IMR-90 (cell line): ENCODE measurements at regions not wholly inside any gene's neighbourhood (a gene's known extent, or its start where the extent isn't known, plus 50 kb on each side); places are given as distances from the start of the nearest gene placed in this dataset.

Source experiments
- ATAC-seq: fragments of 200-7000 bp; cut with Tn5 transposase; 2 replicates; pipeline ENCODE4 v1.9.1; 2020; ENCODE audit warnings: low read depth, mild to moderate bottlenecking, moderate library complexity
- BruUV-seq: library from RNA; stranded (reverse); fragments of 400-500 nt; replicated peaks from 2 replicates; lab custom pipeline; 2021; lab: Mats Ljungman, UMichigan
- CTCF ChIA-PET: fragments of 300-600 bp; formaldehyde crosslinking; extraction: SDS; loops from one replicate; lab custom pipeline; 2021; ENCODE audit warnings: antibody characterized with exemption; lab: Yijun Ruan, JAX
- POLR2A ChIA-PET: fragments of 300-600 bp; sonication (Branson Sonifier 250); formaldehyde crosslinking; loops from one replicate; lab custom pipeline; 2022; ENCODE audit warnings: antibody characterized with exemption; ENCODE audit not compliant: unreplicated experiment; lab: Charles Lee
- DNase-seq: peaks from one replicate; pipeline ENCODE4 v3.0.0; 2013
- H2AFZ ChIP-seq: replicated peaks from 2 replicates; pipeline ENCODE3; 2013; ENCODE audit warnings: low read length, mild to moderate bottlenecking; ENCODE audit not compliant: poor library complexity
- H2AK5ac ChIP-seq: 2 replicates; pipeline ENCODE4 v1.6.1; 2013; ENCODE audit warnings: low read depth, low read length, inconsistent platforms
- H2AK9ac ChIP-seq: replicated peaks from 2 replicates; pipeline ENCODE3; 2013; ENCODE audit warnings: mild to moderate bottlenecking, low read depth, low read length, moderate library complexity; ENCODE audit not compliant: poor library complexity
- H2BK120ac ChIP-seq: 2 replicates; pipeline ENCODE4 v1.6.1; 2013; ENCODE audit warnings: low read depth, low read length, inconsistent platforms
- H2BK15ac ChIP-seq: 3 replicates; pipeline ENCODE4 v1.6.1; 2013; ENCODE audit warnings: low read depth, low read length, inconsistent platforms
- H2BK20ac ChIP-seq: 2 replicates; pipeline ENCODE4 v1.6.1; 2013; ENCODE audit warnings: low read depth, mild to moderate bottlenecking, inconsistent platforms, low read length, moderate library complexity
- H2BK5ac ChIP-seq: 2 replicates; pipeline ENCODE4 v1.6.1; 2013; ENCODE audit warnings: mild to moderate bottlenecking, low read depth, low read length, inconsistent platforms; ENCODE audit not compliant: poor library complexity, severe bottlenecking
- H3K14ac ChIP-seq: replicated peaks from 2 replicates; pipeline ENCODE4 v1.6.1; 2013; ENCODE audit warnings: low read depth, low read length, inconsistent platforms
- H3K18ac ChIP-seq: 2 replicates; pipeline ENCODE4 v1.6.1; 2013; ENCODE audit warnings: low read depth, low read length, control low read depth
- H3K23ac ChIP-seq: 2 replicates; pipeline ENCODE4 v1.6.1; 2013; ENCODE audit warnings: low read depth, low read length, inconsistent platforms
- H3K27ac ChIP-seq: 2 replicates; pipeline ENCODE4 v1.5.1; 2013; ENCODE audit warnings: mild to moderate bottlenecking, control low read depth, low read length; ENCODE audit not compliant: insufficient read depth
- H3K27me3 ChIP-seq: 2 replicates; pipeline ENCODE4 v1.6.1; 2013; ENCODE audit warnings: low read length; ENCODE audit not compliant: control insufficient read depth, insufficient read depth
- H3K36me3 ChIP-seq: 2 replicates; pipeline ENCODE4 v1.6.1; 2013; ENCODE audit warnings: low read length, mixed read lengths; ENCODE audit not compliant: control insufficient read depth, insufficient read depth
- H3K4ac ChIP-seq: 2 replicates; pipeline ENCODE4 v1.6.1; 2013; ENCODE audit warnings: low read depth, low read length, inconsistent platforms
- H3K4me1 ChIP-seq: 2 replicates; pipeline ENCODE4 v1.6.1; 2013; ENCODE audit warnings: low read length, mixed read lengths; ENCODE audit not compliant: control insufficient read depth, insufficient read depth
- H3K4me2 ChIP-seq: 2 replicates; pipeline ENCODE4 v1.6.1; 2013; ENCODE audit warnings: low read depth, mild to moderate bottlenecking, control low read depth, low read length, moderate library complexity
- H3K4me3 ChIP-seq: 2 replicates; pipeline ENCODE4 v1.5.1; 2013; ENCODE audit warnings: low read depth, mild to moderate bottlenecking, control low read depth, low read length, moderate library complexity; ENCODE audit not compliant: insufficient read depth
- H3K56ac ChIP-seq: 2 replicates; pipeline ENCODE4 v1.6.1; 2013; ENCODE audit warnings: low read length, inconsistent platforms; ENCODE audit not compliant: insufficient read depth; ENCODE audit errors: extremely low read depth
- H3K79me1 ChIP-seq, 2 experiments: 2 replicates each; pipeline ENCODE4 v1.6.1; 2013; ENCODE audit warnings: low read length in 2 of 2, inconsistent platforms in 1 of 2, low read depth in 1 of 2
- H3K9ac ChIP-seq: 2 replicates; pipeline ENCODE4 v1.6.1; 2013; ENCODE audit warnings: low read depth, low read length, control low read depth
- H3K9me1 ChIP-seq: 2 replicates; pipeline ENCODE4 v1.6.1; 2013; ENCODE audit warnings: low read length, inconsistent platforms; ENCODE audit not compliant: insufficient read depth
- H3K9me3 ChIP-seq: 2 replicates; pipeline ENCODE4 v1.6.1; 2013; ENCODE audit warnings: low read length; ENCODE audit not compliant: control insufficient read depth, insufficient read depth
- H4K20me1 ChIP-seq: 2 replicates; pipeline ENCODE4 v1.6.1; 2013; ENCODE audit warnings: low read length, inconsistent platforms; ENCODE audit not compliant: insufficient read depth
- H4K5ac ChIP-seq: 2 replicates; pipeline ENCODE4 v1.6.1; 2013; ENCODE audit warnings: mild to moderate bottlenecking, low read depth, low read length, control low read depth
- H4K8ac ChIP-seq, 2 experiments: 2 replicates each; pipeline ENCODE4 v1.6.1; 2013; ENCODE audit warnings: low read depth in 2 of 2, low read length in 2 of 2, control low read depth in 1 of 2, inconsistent platforms in 1 of 2
- H4K91ac ChIP-seq: 2 replicates; pipeline ENCODE4 v1.6.1; 2013; ENCODE audit warnings: low read depth, low read length, inconsistent platforms; ENCODE audit not compliant: insufficient read depth
- RFX5 ChIP-seq: IDR thresholded peaks from 2 replicates; pipeline ENCODE4 v1.8.0; 2012; ENCODE audit warnings: low read depth, mild to moderate bottlenecking, low read length, moderate library complexity
- WGBS, 2 experiments: methylation state at CpG; one replicate each; pipeline versions ENCODE4 v1.1.5 to v1.1.7; 2013; ENCODE audit warnings: missing lambda C conversion rate in 2 of 2; ENCODE audit not compliant: insufficient read length in 1 of 2; ENCODE audit errors: extremely low coverage in 2 of 2; 5-methylcytosine and 5-hydroxymethylcytosine counted together
- dilution Hi-C: fragments of 300-500 bp; cut with HindIII; formaldehyde crosslinking; loops from one replicate; pipeline ENCODE4 v1.14.3; 2018; ENCODE audit warnings: low sequenced_read_pairs; ENCODE audit not compliant: unreplicated experiment
- in situ Hi-C: fragments of 300-500 bp; cut with MboI; formaldehyde crosslinking; loops from 3 replicates; pipeline ENCODE4 v1.14.3; 2019; ENCODE audit warnings: low sequenced_read_pairs, inconsistent platforms, mixed read lengths
- intact Hi-C: fragments of 100-400 bp; cut with micrococcal nuclease; formaldehyde crosslinking; loops from 2 replicates; pipeline ENCODE4 v1.10.0; 2022

- H2AK5ac ChIP-seq, result no peak overlapping the region
- no peak overlapping the region for H3K56ac ChIP-seq
- no peak overlapping the region for H4K91ac ChIP-seq
- H2BK20ac ChIP-seq, result no peak overlapping the region
- no peak overlapping the region for H2BK15ac ChIP-seq
- no peak overlapping the region for H3K23ac ChIP-seq
- ATAC-seq (no peak), DNase-seq (no peak)
- no peak overlapping the region for H3K14ac ChIP-seq
- no peaks in the 10 kb centered on the region for H4K20me1 ChIP-seq
- intact Hi-C loops, result no loop called here
- in situ Hi-C loops, result no loop called here
- peaks cover 13% of the 10 kb centered on the region for H3K27me3 ChIP-seq
- no peak overlapping the region for H2BK5ac ChIP-seq
- no peak overlapping the region for H2AFZ ChIP-seq
- no peak overlapping the region for H4K5ac ChIP-seq
- no CpG with 5 or more reads among the region's 4 CpGs for WGBS, 2 experiments
- H3K27ac ChIP-seq, result no peak overlapping the region
- TF ChIP-seq RFX5, result no peak
- H3K4me2 ChIP-seq, result no peak overlapping the region
- H3K4ac ChIP-seq, result no peak overlapping the region
- no peak overlapping the region for H3K4me3 ChIP-seq
- CTCF ChIA-PET, result no interaction called here
- H3K9ac ChIP-seq, result no peak overlapping the region
- H2AK9ac ChIP-seq, result no peak overlapping the region
- POLR2A ChIA-PET, result no interaction called here
- no peaks in the 10 kb centered on the region for H3K9me1 ChIP-seq
- no peak overlapping the region for H2BK120ac ChIP-seq
- no peaks in the 10 kb centered on the region for H3K4me1 ChIP-seq
- H3K36me3 ChIP-seq, result no peaks in the 10 kb centered on the region
- dilution Hi-C loops, result no loop called here
- no peak overlapping the region for H4K8ac ChIP-seq
- H3K79me1 ChIP-seq, result no peaks in the 10 kb centered on the region
- H3K9me3 ChIP-seq, result no peaks in the 10 kb centered on the region
- no TSS peak for BruUV-seq
- H3K18ac ChIP-seq, result no peak overlapping the region
Observed at GRCh38 chr4:185080545-185080944, 62.3 kb downstream of the HELT start.
